ENCODE measurements at regions not wholly inside any gene's neighbourhood (a gene's known extent, or its start where the extent isn't known, plus 50 kb on each side); places are given as distances from the start of the nearest gene placed in this dataset.

GRCh38 chr9:88754452-88754851 lies 219.5 kb downstream of the NXNL2 start:
- no peak for DNase-seq (ENCODE audit: low read depth)
- no peak for TF ChIP-seq CTCF (IDR thresholded peaks at IDR 0.05; ENCODE audit: low read depth, low read length, missing control alignments)

GRCh38 chr9:88754886-88755285 lies 219.9 kb downstream of the NXNL2 start:
- no peak for DNase-seq (ENCODE audit: low read depth)
- H3K4me3 ChIP-seq (ENCODE audit: low read depth, low read length) = no peak overlapping the region
- no peak for TF ChIP-seq CTCF (IDR thresholded peaks at IDR 0.05; ENCODE audit: low read depth, low read length, missing control alignments)

More at GRCh38 chr9:88754452-88754851, 219.5 kb downstream of the NXNL2 start:
- H3K4me3 ChIP-seq (ENCODE audit: low read depth, low read length) = no peak overlapping the region

GRCh38 chr9:88757406-88758010 lies 222.5 kb downstream of the NXNL2 start:
- no peak for TF ChIP-seq CTCF (IDR thresholded peaks at IDR 0.05; ENCODE audit: low read depth, low read length, missing control alignments)
- H3K4me3 ChIP-seq (ENCODE audit: low read depth, low read length) = no peak overlapping the region
- no peak for DNase-seq (ENCODE audit: low read depth)

- H3K4me3 ChIP-seq (ENCODE audit: low read depth, low read length) = no peak overlapping the region
- no peak for TF ChIP-seq CTCF (IDR thresholded peaks at IDR 0.05; ENCODE audit: low read depth, low read length, missing control alignments)
- DNase-seq (ENCODE audit: low read depth) = no peak
These were observed 224.4 kb downstream of the NXNL2 start for GRCh38 chr9:88759364-88759763.

- no peak for TF ChIP-seq CTCF (IDR thresholded peaks at IDR 0.05; ENCODE audit: low read depth, low read length, missing control alignments)
- H3K4me3 ChIP-seq (ENCODE audit: low read depth, low read length) = no peak overlapping the region
- DNase-seq (ENCODE audit: low read depth) = no peak
These were observed 224.3 kb upstream of the S1PR3 start for GRCh38 chr9:88766778-88767503.

GRCh38 chr9:88767504-88767790 lies 223.8 kb upstream of the S1PR3 start:
- TF ChIP-seq CTCF (IDR thresholded peaks at IDR 0.05; ENCODE audit: low read depth, low read length, missing control alignments) = no peak
- no peak overlapping the region for H3K4me3 ChIP-seq (ENCODE audit: low read depth, low read length)
- DNase-seq (ENCODE audit: low read depth) = no peak

GRCh38 chr9:88772575-88772974 lies 218.7 kb upstream of the S1PR3 start:
- DNase-seq (ENCODE audit: low read depth) = no peak
- TF ChIP-seq CTCF (IDR thresholded peaks at IDR 0.05; ENCODE audit: low read depth, low read length, missing control alignments) = no peak
- no peak overlapping the region for H3K4me3 ChIP-seq (ENCODE audit: low read depth, low read length)
